HG03521 (cell line): ENCODE measurements at regions not wholly inside any gene's neighbourhood (a gene's known extent, or its start where the extent isn't known, plus 50 kb on each side); places are given as distances from the start of the nearest gene placed in this dataset.
"Not testable (repeated sequence)": the region's sequence is repeated elsewhere in the genome, so short reads cannot be mapped to it uniquely, and the experiment has no call there.

Experiments
- ATAC-seq: cut with Tn5 transposase; IDR thresholded peaks from one replicate; pipeline ENCODE4 v1.9.1; 2021; ENCODE audit warnings: mild to moderate bottlenecking, moderate library complexity; ENCODE audit not compliant: unreplicated experiment

GRCh38 chr14:43005807-43006206, 1399.1 kb downstream of the LRFN5 start:
- ATAC-seq = no peak

DNA sequence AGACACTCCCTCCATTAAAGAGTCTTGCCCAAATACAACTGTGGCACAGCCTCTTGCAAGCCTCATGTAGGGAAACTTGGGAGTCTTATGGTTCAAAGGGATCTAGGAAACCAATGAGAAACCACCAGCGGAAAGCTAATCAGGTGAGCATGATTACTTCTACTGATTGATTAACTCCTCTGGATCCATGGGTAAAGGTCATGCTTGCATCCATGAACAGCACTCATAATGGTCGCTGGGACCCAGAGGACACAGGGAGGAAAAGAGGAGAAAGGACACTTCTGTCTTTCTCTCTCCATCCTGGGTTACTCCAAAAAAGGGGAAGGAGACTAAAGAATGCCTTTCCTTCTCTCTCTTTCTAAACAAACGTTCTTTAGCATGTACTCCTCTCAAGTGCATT, 1397.2 kb downstream of the LRFN5 start:
- ATAC-seq = no peak

DNA sequence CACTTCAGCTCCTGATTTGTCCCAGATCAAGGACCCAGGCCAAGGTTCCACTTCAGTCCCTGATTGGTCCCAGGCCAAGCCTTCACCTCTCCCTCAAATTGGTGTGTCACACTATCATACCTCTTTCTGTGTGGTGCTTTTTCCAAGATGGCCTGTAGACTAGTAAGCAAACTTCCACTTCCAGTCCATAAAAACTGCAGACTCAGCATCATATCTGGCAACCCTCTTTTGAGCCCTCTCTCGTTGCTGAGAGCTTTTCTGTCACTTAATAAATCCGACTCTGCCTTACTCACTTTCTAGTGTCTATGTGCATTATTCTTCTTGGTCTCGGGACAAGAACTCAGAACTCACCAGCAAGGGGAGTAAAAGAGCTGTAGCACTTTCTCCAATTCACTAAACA, 1395.1 kb downstream of the LRFN5 start:
- no peak for ATAC-seq

- no peak for ATAC-seq
These were observed 1387.5 kb downstream of the LRFN5 start for GRCh38 chr14:42994051-42994736.

- ATAC-seq = no peak
These were observed 1386.3 kb downstream of the LRFN5 start for GRCh38 chr14:42992930-42993329.

- ATAC-seq = no peak
These were observed 1373.7 kb downstream of the LRFN5 start for GRCh38 chr14:42980419-42980818.

DNA sequence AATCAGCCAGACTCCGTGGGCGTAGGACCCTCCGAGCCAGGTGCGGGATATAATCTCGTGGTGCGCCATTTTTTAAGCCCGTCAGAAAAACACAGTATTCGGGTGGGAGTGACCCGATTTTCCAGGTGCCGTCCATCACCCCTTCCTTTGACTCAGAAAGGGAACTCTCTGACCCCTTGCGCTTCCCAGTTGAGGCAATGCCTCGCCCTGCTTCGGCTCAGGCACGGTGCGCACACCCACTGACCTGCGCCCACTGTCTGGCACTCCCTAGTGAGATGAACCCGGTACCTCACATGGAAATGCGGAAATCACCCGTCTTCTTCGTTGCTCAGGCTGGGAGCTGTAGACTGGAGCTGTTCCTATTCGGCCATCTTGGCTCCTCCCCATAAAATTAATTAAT, 1366.5 kb downstream of the LRFN5 start:
- ATAC-seq = not testable (repeated sequence)

- ATAC-seq = no peak
These were observed 1358.8 kb downstream of the LRFN5 start for GRCh38 chr14:42965512-42965911.

- no peak for ATAC-seq
These were observed 1354.8 kb downstream of the LRFN5 start for GRCh38 chr14:42961509-42961908.

- no peak for ATAC-seq
These were observed 1343.7 kb downstream of the LRFN5 start for GRCh38 chr14:42950363-42950762.

GRCh38 chr14:42947991-42948390, 1341.3 kb downstream of the LRFN5 start:
- ATAC-seq = no peak

DNA sequence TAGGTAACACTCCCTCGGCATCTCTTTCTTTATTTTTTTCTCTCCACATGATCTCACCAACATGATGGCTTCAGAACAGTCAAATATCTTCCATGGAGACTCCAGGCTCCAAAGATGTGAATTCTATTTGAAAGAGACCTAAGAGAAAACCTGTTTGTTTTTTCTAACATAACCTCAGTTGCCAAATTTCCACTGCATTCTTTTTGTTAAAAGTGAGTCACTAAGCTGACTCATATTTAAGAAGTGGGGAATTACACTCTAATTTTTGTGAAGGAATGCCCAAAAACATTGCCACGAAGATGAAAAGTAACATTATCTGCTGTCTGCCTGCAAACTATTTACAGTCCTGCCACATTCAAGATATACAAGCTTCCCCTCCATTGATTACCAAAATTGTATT, 1337.6 kb downstream of the LRFN5 start:
- no peak for ATAC-seq

DNA sequence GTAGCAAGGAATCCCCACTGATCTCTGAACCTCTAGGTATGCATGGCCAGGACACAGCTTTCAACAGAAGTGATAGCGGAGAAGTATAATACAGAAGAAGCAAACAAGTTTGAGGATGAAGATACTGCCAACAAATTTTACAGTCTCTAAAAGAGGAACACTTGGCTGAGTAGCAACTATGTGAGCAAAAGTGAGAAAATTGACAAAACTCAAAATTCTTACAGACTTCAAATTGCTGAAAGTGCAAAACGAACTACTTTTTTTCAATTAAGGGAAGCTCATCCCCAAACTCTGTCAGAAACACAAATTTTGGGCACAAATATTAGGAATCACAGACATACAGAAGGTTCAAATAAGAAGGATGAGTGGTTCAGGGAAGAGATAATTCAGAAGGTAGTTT, 1324.6 kb downstream of the LRFN5 start:
- no peak for ATAC-seq

DNA sequence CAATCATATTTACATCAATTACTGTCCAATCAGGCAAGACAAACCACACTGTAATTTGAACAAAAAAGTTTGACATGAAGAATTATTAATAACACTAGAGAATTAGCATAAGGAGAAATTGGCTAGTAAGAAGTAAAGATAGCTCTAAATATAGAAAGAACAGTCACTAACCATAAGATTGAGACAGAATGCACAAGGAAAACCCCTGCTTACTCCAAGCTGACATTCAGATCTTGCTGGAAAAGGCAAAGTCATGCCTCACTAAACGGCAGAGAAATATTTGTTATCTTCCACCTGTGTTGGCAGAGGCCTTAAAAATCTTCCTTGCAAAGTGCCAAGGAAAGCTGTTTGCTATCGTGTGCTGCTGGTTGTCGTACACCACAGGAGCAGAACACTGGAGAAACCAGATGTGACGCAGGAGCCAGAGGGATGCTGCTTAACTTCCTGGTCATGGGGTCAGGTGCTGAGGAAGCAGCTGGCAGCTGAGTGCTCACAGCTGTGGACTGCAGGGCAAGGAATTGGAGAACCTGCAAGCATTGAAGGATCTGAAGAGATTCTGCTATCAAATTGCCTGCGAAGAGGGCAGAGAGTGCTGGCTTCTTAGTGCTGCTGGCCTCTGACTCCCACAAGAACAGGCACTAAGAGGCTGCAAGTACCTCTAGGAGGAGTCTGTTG, 1323.3 kb downstream of the LRFN5 start:
- no peak for ATAC-seq

GRCh38 chr14:42927313-42927712, 1320.6 kb downstream of the LRFN5 start:
- no peak for ATAC-seq

- ATAC-seq = no peak
These were observed 1315.2 kb downstream of the LRFN5 start for GRCh38 chr14:42921901-42922300.

DNA sequence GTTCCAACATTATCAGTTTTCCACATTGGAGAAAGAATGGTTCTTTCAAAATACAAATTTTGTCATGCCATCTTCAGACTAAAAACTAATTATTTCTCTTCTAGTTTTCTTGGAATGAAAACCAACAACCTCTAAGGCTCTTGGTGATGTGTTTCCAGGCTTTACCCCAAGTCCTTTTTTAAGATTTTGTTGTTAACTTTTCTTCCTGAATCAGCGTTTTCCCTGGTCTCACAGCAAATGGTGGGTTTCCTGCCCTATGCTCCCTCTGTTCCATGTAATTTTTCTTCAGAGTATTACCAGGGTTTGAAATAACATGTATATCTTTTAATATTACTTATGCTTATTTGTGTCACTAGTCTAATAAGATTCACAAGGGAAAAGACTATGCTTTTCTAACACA, 1311.9 kb downstream of the LRFN5 start:
- no peak for ATAC-seq

DNA sequence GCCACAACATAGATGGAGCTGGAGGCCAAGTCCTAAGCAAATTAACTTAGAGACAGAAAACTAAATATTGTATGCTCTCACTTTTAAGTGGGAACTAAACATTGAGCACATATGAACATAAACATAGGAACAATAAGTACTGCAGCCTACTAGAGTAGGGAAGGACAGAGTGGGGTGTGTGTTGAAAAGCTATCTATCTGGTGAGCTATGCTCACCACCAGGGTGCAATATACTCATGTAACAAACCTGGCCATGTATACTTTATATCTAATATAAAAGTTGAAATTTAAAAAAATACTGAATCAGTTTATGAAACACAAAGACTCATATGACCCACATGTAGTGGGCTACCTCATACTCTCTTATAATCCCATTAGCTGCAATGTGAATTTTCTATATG, 1305.0 kb downstream of the LRFN5 start:
- ATAC-seq = no peak

- ATAC-seq = no peak
These were observed 1303.0 kb downstream of the LRFN5 start for GRCh38 chr14:42909659-42910058.

- no peak for ATAC-seq
These were observed 1286.5 kb downstream of the LRFN5 start for GRCh38 chr14:42893183-42893582.

- ATAC-seq = no peak
These were observed 1277.4 kb downstream of the LRFN5 start for GRCh38 chr14:42884100-42884499.

- ATAC-seq = no peak
These were observed 1271.0 kb downstream of the LRFN5 start for GRCh38 chr14:42877716-42878115.

- no peak for ATAC-seq
These were observed 1266.1 kb downstream of the LRFN5 start for GRCh38 chr14:42872786-42873185.
